GM12875 (cell line): ENCODE measurements at regions not wholly inside any gene's neighbourhood (a gene's known extent, or its start where the extent isn't known, plus 50 kb on each side); places are given as distances from the start of the nearest gene placed in this dataset.

Experiments
- H3K4me3 ChIP-seq: one replicate; pipeline ENCODE4 v1.5.1; 2011; ENCODE audit warnings: low read depth, low read length, control low read depth
- TF ChIP-seq, protein P1 (sequence below): IDR thresholded peaks from 2 replicates; pipeline ENCODE4 v1.5.1; 2011; ENCODE audit warnings: low read depth, mild to moderate bottlenecking, control low read depth, inconsistent platforms, low read length, moderate library complexity, borderline replicate concordance; ENCODE audit not compliant: insufficient read depth

DNA sequence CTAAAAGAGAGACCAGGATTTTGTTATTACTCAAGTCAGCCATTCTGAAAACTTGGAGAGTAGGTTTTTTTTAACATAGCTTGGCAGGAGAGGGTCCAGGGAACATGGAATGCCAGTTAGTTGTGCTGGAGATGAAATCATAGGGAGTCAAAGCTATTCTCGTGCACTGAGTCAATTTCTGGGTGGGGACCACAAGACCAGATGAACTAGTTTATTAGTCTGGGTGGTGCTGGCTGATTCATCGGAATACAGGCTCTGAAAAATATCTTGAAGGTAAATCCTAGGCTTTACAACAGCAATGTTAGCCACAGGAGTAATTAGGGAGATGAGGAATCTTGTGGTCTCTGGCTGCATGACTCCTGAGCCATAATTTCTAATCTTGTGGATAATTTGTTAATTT is 921.4 kb downstream of the TRIB2 start:
- TF ChIP-seq, protein P1, sequence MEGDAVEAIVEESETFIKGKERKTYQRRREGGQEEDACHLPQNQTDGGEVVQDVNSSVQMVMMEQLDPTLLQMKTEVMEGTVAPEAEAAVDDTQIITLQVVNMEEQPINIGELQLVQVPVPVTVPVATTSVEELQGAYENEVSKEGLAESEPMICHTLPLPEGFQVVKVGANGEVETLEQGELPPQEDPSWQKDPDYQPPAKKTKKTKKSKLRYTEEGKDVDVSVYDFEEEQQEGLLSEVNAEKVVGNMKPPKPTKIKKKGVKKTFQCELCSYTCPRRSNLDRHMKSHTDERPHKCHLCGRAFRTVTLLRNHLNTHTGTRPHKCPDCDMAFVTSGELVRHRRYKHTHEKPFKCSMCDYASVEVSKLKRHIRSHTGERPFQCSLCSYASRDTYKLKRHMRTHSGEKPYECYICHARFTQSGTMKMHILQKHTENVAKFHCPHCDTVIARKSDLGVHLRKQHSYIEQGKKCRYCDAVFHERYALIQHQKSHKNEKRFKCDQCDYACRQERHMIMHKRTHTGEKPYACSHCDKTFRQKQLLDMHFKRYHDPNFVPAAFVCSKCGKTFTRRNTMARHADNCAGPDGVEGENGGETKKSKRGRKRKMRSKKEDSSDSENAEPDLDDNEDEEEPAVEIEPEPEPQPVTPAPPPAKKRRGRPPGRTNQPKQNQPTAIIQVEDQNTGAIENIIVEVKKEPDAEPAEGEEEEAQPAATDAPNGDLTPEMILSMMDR, result no peak

DNA sequence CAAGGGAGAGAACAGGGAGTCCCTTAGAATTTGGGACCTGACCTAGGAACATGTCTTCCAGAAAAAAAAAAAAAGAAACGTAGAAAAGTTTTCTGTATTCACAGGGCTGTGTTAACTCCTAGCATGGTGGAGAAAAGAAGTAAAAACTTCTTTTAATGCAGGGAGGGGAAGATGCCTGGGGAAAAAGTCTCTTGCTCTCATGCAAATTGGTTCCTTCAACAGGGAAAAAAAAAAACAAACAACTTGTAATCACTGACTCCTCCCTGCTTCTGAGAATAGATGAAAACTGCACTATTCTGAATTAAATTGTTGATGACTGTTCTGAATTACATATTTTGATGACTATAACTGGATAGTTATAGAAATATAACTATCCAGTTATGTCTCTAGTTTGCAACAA is 933.2 kb downstream of the TRIB2 start:
- TF ChIP-seq, protein P1, result no peak
- H3K4me3 ChIP-seq, result no peak overlapping the region

More for the DNA sequence above, 921.4 kb downstream of the TRIB2 start:
- H3K4me3 ChIP-seq, result no peak overlapping the region

DNA sequence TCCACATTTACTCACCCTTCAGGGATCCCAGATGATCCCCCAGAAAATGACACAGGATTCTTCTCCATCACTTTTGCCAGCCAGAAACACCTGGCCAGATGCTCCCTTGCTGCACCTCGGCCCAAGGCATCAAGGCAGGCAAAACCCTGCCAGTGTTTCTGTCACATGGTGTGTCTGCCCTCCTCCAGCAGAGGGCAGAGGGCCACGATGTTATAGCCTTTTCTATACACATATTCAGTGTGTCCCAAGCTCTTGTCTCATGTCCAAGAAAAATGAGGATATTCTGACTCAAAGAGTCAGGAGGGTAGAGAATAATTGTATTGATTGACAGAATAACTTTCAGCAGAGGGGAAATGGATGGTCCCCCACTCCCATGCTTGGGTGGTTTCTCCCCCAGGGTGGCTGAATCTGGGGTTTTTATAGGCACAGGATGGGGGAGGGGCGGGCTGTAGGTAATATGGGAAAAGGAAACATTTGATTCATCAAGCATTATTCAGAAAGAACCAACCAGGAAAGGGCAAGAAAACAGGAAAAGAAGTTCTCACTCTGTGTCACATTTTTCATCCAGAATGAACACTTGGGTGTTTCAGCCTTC is 933.9 kb downstream of the TRIB2 start:
- TF ChIP-seq, protein P1, result peak; percentile 28; the same call in 1 of the 2 replicates
- no peak overlapping the region for H3K4me3 ChIP-seq

DNA sequence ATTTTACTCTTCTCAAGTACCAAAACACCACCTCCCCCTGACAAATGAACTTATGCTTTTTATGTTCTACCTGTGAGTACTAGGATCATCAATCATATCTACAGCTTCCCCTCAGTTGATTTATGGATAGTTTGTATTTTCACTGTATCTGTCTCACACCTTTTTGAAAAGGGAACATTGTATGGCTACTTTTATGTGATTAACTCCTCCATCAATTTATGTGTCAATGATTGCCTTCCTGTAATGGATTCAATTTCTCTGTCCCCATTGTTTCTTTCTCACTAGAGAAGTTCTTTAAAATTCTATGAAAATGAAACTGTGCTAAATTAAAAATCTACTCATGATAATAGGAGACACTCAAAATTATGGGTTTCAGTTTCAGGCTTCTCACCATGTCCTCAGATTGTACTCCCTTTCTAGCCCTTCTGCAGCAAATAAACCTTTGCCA is 935.0 kb downstream of the TRIB2 start:
- TF ChIP-seq, protein P1, result no peak
- no peak overlapping the region for H3K4me3 ChIP-seq

DNA sequence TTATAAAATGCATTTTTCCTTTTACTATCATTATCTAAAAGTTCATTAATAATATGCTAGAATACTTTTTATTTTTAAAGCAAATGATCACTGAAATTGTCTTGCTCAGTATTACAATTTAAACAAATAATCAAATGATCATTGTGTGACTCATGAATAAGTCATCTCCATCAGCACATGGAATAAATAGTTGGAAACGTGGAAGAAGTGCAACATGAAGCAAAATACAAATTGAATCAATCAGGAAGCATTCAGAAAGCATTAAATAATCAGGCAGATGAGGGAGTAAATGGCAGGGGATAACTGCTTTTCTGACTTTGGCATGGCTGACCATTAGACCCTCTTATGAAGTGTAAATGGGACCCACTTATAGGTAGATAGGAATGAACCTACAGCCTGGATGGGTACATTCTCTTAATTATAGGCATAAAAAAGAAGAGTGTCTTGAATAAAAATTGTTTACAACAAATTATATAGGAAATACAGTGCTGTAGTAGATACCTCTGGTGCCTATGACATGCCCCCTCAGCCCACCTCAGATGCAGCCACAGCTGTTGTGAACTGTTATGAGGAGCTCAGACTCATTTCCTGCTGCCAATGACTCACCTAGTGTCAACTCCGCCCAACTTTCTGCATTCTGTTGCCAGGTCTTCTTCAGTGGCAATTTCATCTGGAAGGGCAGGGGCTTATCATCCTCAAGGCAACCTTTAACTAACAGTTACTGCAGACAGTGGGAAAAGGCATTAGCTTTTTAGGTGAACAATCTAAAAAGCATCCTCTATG is 936.0 kb downstream of the TRIB2 start:
- H3K4me3 ChIP-seq, result no peak overlapping the region
- TF ChIP-seq, protein P1, result no peak

DNA sequence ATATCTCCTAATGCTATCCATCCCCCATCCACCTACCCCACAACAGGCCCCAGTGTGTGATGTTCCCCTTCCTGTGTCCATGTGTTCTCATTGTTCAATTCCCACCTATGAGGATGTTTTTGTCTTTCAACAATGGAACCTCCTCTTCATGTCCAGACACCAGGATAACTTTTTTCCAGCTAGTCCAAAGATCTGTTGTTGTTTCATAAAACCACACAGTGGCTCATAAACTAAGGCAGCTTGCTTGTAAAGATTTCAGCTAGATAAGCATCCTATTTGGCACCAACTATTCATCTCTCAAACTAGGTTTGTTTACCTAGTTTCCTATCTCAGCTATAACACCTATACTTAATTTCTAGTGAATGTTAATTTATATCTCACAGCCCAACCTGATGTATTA is 937.7 kb downstream of the TRIB2 start:
- H3K4me3 ChIP-seq, result no peak overlapping the region
- TF ChIP-seq, protein P1, result no peak

DNA sequence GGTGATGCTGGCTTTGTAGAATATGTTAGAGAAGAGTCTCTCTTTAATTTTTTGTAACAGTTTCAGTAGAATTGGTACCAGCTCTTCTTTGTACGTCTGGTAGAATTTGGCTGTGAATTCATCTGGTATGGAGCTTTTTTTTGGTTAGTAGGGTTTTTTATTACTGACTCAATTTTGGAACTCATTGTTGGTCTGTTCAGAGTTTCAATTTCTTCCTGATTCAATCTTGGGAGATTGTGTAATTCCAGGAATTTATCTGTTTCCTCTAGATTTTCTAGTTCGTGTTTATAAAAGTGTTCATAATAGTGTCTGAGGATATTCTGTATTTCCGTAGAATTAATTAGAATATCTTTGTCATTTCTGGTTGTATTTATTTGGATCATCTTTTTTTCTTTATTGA is 943.5 kb downstream of the TRIB2 start:
- TF ChIP-seq, protein P1, result no peak
- H3K4me3 ChIP-seq, result no peak overlapping the region
